NCI-H1694 treated with DMSO at 0.1 percent for 48 hours (cell line): ENCODE measurements at regions not wholly inside any gene's neighbourhood (a gene's known extent, or its start where the extent isn't known, plus 50 kb on each side); places are given as distances from the start of the nearest gene placed in this dataset.

ENCODE experiments used
- DNase-seq: peaks from one replicate; lab custom pipeline; 2025; lab: John Stamatoyannopoulos, UW

GRCh38 chr4:117429506-117429905 lies 344.1 kb upstream of the TRAM1L1 start:
- no peak for DNase-seq

- DNase-seq = no peak
These were observed 349.0 kb upstream of the TRAM1L1 start for GRCh38 chr4:117434424-117434823.

- DNase-seq = no peak
These were observed 362.5 kb upstream of the TRAM1L1 start for GRCh38 chr4:117447925-117448324.

GRCh38 chr4:117455088-117455487 lies 369.7 kb upstream of the TRAM1L1 start:
- no peak for DNase-seq

GRCh38 chr4:117466388-117466787 lies 381.0 kb upstream of the TRAM1L1 start:
- DNase-seq = no peak

GRCh38 chr4:117467404-117467803 lies 382.0 kb upstream of the TRAM1L1 start:
- no peak for DNase-seq

GRCh38 chr4:117474987-117475386 lies 389.6 kb upstream of the TRAM1L1 start:
- no peak for DNase-seq

- no peak for DNase-seq
These were observed 392.5 kb upstream of the TRAM1L1 start for GRCh38 chr4:117477925-117478324.

- DNase-seq = no peak
These were observed 393.3 kb upstream of the TRAM1L1 start for GRCh38 chr4:117478702-117479101.

GRCh38 chr4:117479673-117480072 lies 394.3 kb upstream of the TRAM1L1 start:
- DNase-seq = no peak

GRCh38 chr4:117481742-117482141 lies 396.4 kb upstream of the TRAM1L1 start:
- DNase-seq = no peak

- no peak for DNase-seq
These were observed 403.3 kb upstream of the TRAM1L1 start for GRCh38 chr4:117488692-117489091.

- DNase-seq = no peak
These were observed 403.7 kb upstream of the TRAM1L1 start for GRCh38 chr4:117489107-117489506.

GRCh38 chr4:117491516-117491915 lies 406.1 kb upstream of the TRAM1L1 start:
- DNase-seq = peak; percentile 65

- no peak for DNase-seq
These were observed 410.4 kb upstream of the TRAM1L1 start for GRCh38 chr4:117495802-117496201.

GRCh38 chr4:117512414-117512813 lies 427.0 kb upstream of the TRAM1L1 start:
- DNase-seq = peak; percentile 94

- no peak for DNase-seq
These were observed 429.2 kb upstream of the TRAM1L1 start for GRCh38 chr4:117514391-117515175.

- DNase-seq = no peak
These were observed 430.5 kb upstream of the TRAM1L1 start for GRCh38 chr4:117515921-117516320.

- DNase-seq = no peak
These were observed 442.2 kb upstream of the TRAM1L1 start for GRCh38 chr4:117527601-117528000.

- DNase-seq = no peak
These were observed 444.0 kb upstream of the TRAM1L1 start for GRCh38 chr4:117529401-117529800.

GRCh38 chr4:117533501-117533900 lies 448.1 kb upstream of the TRAM1L1 start:
- no peak for DNase-seq

GRCh38 chr4:117545039-117545438 lies 459.7 kb upstream of the TRAM1L1 start:
- DNase-seq = no peak

GRCh38 chr4:117549524-117549923 lies 464.1 kb upstream of the TRAM1L1 start:
- no peak for DNase-seq

GRCh38 chr4:117550085-117550484 lies 464.7 kb upstream of the TRAM1L1 start:
- DNase-seq = no peak
